Progenitor cell of endocrine pancreas (in vitro differentiated cells): ENCODE measurements at regions not wholly inside any gene's neighbourhood (a gene's known extent, or its start where the extent isn't known, plus 50 kb on each side); places are given as distances from the start of the nearest gene placed in this dataset.

Experiments
- DNase-seq: peaks from one replicate; pipeline ENCODE4 v3.0.0; 2021; ENCODE audit warnings: low spot score; ENCODE audit not compliant: unreplicated experiment
- H3K27ac Mint-ChIP-seq: 2 replicates; pipeline ENCODE4 v1.8.0; 2021; ENCODE audit warnings: mild to moderate bottlenecking, moderate library complexity, mixed read lengths
- H3K27me3 Mint-ChIP-seq: 2 replicates; pipeline ENCODE4 v1.8.0; 2021; ENCODE audit warnings: mixed read lengths
- H3K36me3 Mint-ChIP-seq: 2 replicates; pipeline ENCODE4 v1.8.0; 2022; ENCODE audit warnings: mixed read lengths; ENCODE audit not compliant: insufficient read depth
- H3K4me1 Mint-ChIP-seq: 2 replicates; pipeline ENCODE4 v1.8.0; 2021; ENCODE audit warnings: low read depth, mixed read lengths
- H3K4me3 Mint-ChIP-seq: 2 replicates; pipeline ENCODE4 v1.8.0; 2021; ENCODE audit warnings: low read depth, mild to moderate bottlenecking, moderate library complexity, mixed read lengths
- H3K9me3 Mint-ChIP-seq: 2 replicates; pipeline ENCODE4 v1.8.0; 2021; ENCODE audit warnings: low read depth, mixed read lengths
- CTCF ChIP-seq: fragments of 200-600 bp; sonication (generic); IDR thresholded peaks from one replicate; pipeline ENCODE4 v1.5.0; 2021; ENCODE audit warnings: antibody characterized with exemption, mild to moderate bottlenecking; ENCODE audit not compliant: unreplicated experiment

DNA sequence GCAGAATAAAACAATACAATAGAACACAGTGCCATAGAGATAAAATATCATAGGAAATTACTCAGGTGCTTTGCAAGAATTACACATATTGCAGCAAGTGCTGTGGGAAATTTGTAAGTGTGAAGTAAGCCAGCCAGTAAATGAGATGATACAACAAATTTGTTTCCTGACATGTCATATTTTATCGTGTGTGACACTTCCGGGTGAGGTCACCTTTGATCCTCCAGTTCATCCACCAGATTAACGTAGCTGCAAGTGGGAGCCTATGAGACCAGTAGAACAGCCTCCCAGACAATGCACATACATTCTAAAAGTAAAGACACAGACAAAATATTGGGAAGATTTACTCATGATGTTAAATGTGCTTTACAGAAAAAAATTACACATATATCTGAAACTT is 72.2 kb downstream of the PRDM9 start:
- no peak for DNase-seq
- TF ChIP-seq CTCF = no peak
- H3K4me3 Mint-ChIP-seq = no peak overlapping the region
- H3K36me3 Mint-ChIP-seq = no peaks in the 10 kb centered on the region
- H3K27me3 Mint-ChIP-seq = no peaks in the 10 kb centered on the region
- H3K27ac Mint-ChIP-seq = no peak overlapping the region
- H3K9me3 Mint-ChIP-seq = no peaks in the 10 kb centered on the region
- H3K4me1 Mint-ChIP-seq = no peaks in the 10 kb centered on the region

GRCh38 chr5:23583081-23583480 is 75.7 kb downstream of the PRDM9 start:
- Mint-ChIP-seq H3K4me1 (no peaks in the 10 kb centered on the region), H3K9me3 (no peaks in the 10 kb centered on the region), H3K4me3 (no peak overlapping the region), H3K27me3 (no peaks in the 10 kb centered on the region), H3K36me3 (no peaks in the 10 kb centered on the region), H3K27ac (no peak overlapping the region)
- DNase-seq = no peak
- no peak for TF ChIP-seq CTCF

GRCh38 chr5:23588841-23589326 is 81.5 kb downstream of the PRDM9 start:
- no peak for DNase-seq
- no peaks in the 10 kb centered on the region for H3K36me3 Mint-ChIP-seq
- no peaks in the 10 kb centered on the region for H3K9me3 Mint-ChIP-seq
- no peaks in the 10 kb centered on the region for H3K4me1 Mint-ChIP-seq
- no peak for TF ChIP-seq CTCF
- no peak overlapping the region for H3K27ac Mint-ChIP-seq
- no peaks in the 10 kb centered on the region for H3K27me3 Mint-ChIP-seq
- no peak overlapping the region for H3K4me3 Mint-ChIP-seq

- no peak for DNase-seq
- Mint-ChIP-seq H3K4me3 (no peak overlapping the region), H3K4me1 (no peaks in the 10 kb centered on the region), H3K9me3 (no peaks in the 10 kb centered on the region), H3K27ac (no peak overlapping the region), H3K36me3 (no peaks in the 10 kb centered on the region), H3K27me3 (no peaks in the 10 kb centered on the region)
- TF ChIP-seq CTCF = no peak
Observed at GRCh38 chr5:23591250-23591649, 83.8 kb downstream of the PRDM9 start.

GRCh38 chr5:23606927-23607326 is 99.5 kb downstream of the PRDM9 start:
- no peak for TF ChIP-seq CTCF
- Mint-ChIP-seq H3K9me3 (no peaks in the 10 kb centered on the region), H3K27me3 (no peaks in the 10 kb centered on the region), H3K36me3 (no peaks in the 10 kb centered on the region), H3K4me3 (no peak overlapping the region), H3K27ac (no peak overlapping the region), H3K4me1 (no peaks in the 10 kb centered on the region)
- no peak for DNase-seq

GRCh38 chr5:23612701-23613100 is 105.3 kb downstream of the PRDM9 start:
- no peak for DNase-seq
- H3K27me3 Mint-ChIP-seq = no peaks in the 10 kb centered on the region
- H3K4me1 Mint-ChIP-seq = no peaks in the 10 kb centered on the region
- no peak for TF ChIP-seq CTCF
- H3K9me3 Mint-ChIP-seq = peaks cover 11% of the 10 kb centered on the region
- H3K4me3 Mint-ChIP-seq = no peak overlapping the region
- no peaks in the 10 kb centered on the region for H3K36me3 Mint-ChIP-seq
- H3K27ac Mint-ChIP-seq = no peak overlapping the region
